ENCODE measurements at regions not wholly inside any gene's neighbourhood (a gene's known extent, or its start where the extent isn't known, plus 50 kb on each side); places are given as distances from the start of the nearest gene placed in this dataset.
"Not testable (repeated sequence)": the region's sequence is repeated elsewhere in the genome, so short reads cannot be mapped to it uniquely, and the experiment has no call there.

GRCh38 chrX:83749736-83750135, 111.2 kb upstream of the CYLC1 start:
- H3K27ac ChIP-seq (ENCODE audit: low read length); in situ Hi-C loops (cut with HindIII; ENCODE audit: low pct_unique_long_range_greater_than_20kb, low sequenced_read_pairs); H3K36me3 ChIP-seq (ENCODE audit: control insufficient read depth, insufficient read depth, low read length); ATAC-seq; BruUV-seq (replicated peaks); DNase-seq (ENCODE audit: low read depth, low spot score); H3K27me3 ChIP-seq (ENCODE audit: control insufficient read depth, insufficient read depth, low read length); H3K4me1 ChIP-seq (ENCODE audit: control insufficient read depth, insufficient read depth, low read length); POLR2A ChIA-PET; H3K9me3 ChIP-seq (ENCODE audit: control insufficient read depth, insufficient read depth, low read depth, low read length); intact Hi-C loops (cut with micrococcal nuclease; ENCODE audit: unreplicated experiment); CTCF ChIA-PET; H3K4me3 ChIP-seq (ENCODE audit: low read depth in 2 of 2, low read length in 2 of 2): not testable (repeated sequence)

GRCh38 chrX:83750451-83750850, 110.5 kb upstream of the CYLC1 start:
- H3K4me3 ChIP-seq (ENCODE audit: low read depth in 2 of 2, low read length in 2 of 2); H3K27ac ChIP-seq (ENCODE audit: low read length); CTCF ChIA-PET; DNase-seq (ENCODE audit: low read depth, low spot score); POLR2A ChIA-PET; in situ Hi-C loops (cut with HindIII; ENCODE audit: low pct_unique_long_range_greater_than_20kb, low sequenced_read_pairs); H3K9me3 ChIP-seq (ENCODE audit: control insufficient read depth, insufficient read depth, low read depth, low read length); BruUV-seq (replicated peaks); H3K4me1 ChIP-seq (ENCODE audit: control insufficient read depth, insufficient read depth, low read length); H3K27me3 ChIP-seq (ENCODE audit: control insufficient read depth, insufficient read depth, low read length); ATAC-seq; H3K36me3 ChIP-seq (ENCODE audit: control insufficient read depth, insufficient read depth, low read length); intact Hi-C loops (cut with micrococcal nuclease; ENCODE audit: unreplicated experiment): not testable (repeated sequence)

GRCh38 chrX:83759872-83760271, 101.1 kb upstream of the CYLC1 start:
- intact Hi-C loops (cut with micrococcal nuclease; ENCODE audit: unreplicated experiment) (loop anchor here (5.0 kb wide), 1 partner anchor 293 kb away; no protein-coding TSS in a partner anchor), in situ Hi-C loops (cut with HindIII; ENCODE audit: low pct_unique_long_range_greater_than_20kb, low sequenced_read_pairs) (no loop called here)
- BruUV-seq (replicated peaks): no TSS peak
- Histone ChIP-seq H3K27me3 (ENCODE audit: control insufficient read depth, insufficient read depth, low read length) (no peaks in the 10 kb centered on the region), H3K27ac (ENCODE audit: low read length) (no peak overlapping the region), H3K9me3 (ENCODE audit: control insufficient read depth, insufficient read depth, low read depth, low read length) (no peaks in the 10 kb centered on the region), H3K36me3 (ENCODE audit: control insufficient read depth, insufficient read depth, low read length) (no peaks in the 10 kb centered on the region), H3K4me3 (ENCODE audit: low read depth in 2 of 2, low read length in 2 of 2) (no peak overlapping the region), H3K4me1 (ENCODE audit: control insufficient read depth, insufficient read depth, low read length) (no peaks in the 10 kb centered on the region)
- DNase-seq (ENCODE audit: low read depth, low spot score): no peak
- POLR2A ChIA-PET: no interaction called here
- ATAC-seq: no peak
- no peak for TF ChIP-seq POLR2AphosphoS5 (IDR thresholded peaks at IDR 0.05; ENCODE audit: low read depth, low read length)
- peak; percentile 57; the same call in 1 of the 2 replicates for TF ChIP-seq CTCF (IDR thresholded peaks at IDR 0.05)
- CTCF ChIA-PET: interaction anchor here (0.6 kb wide), 1 partner anchor 156 kb away, joined by 3 read pairs; no protein-coding TSS in a partner anchor

- no peaks in the 10 kb centered on the region for H3K9me3 ChIP-seq (ENCODE audit: control insufficient read depth, insufficient read depth, low read depth, low read length)
- H3K4me1 ChIP-seq (ENCODE audit: control insufficient read depth, insufficient read depth, low read length): no peaks in the 10 kb centered on the region
- intact Hi-C loops (cut with micrococcal nuclease; ENCODE audit: unreplicated experiment): no loop called here
- no peaks in the 10 kb centered on the region for H3K36me3 ChIP-seq (ENCODE audit: control insufficient read depth, insufficient read depth, low read length)
- in situ Hi-C loops (cut with HindIII; ENCODE audit: low pct_unique_long_range_greater_than_20kb, low sequenced_read_pairs): no loop called here
- ChIA-PET POLR2A (no interaction called here), CTCF (no interaction called here)
- H3K27me3 ChIP-seq (ENCODE audit: control insufficient read depth, insufficient read depth, low read length): no peaks in the 10 kb centered on the region
- DNase-seq (ENCODE audit: low read depth, low spot score) (no peak), ATAC-seq (no peak)
- H3K27ac ChIP-seq (ENCODE audit: low read length): no peak overlapping the region
- no TSS peak for BruUV-seq (replicated peaks)
- no peak overlapping the region for H3K4me3 ChIP-seq (ENCODE audit: low read depth in 2 of 2, low read length in 2 of 2)
- TF ChIP-seq TCF7L2 (IDR thresholded peaks at IDR 0.05; ENCODE audit: low read depth, low read length) (no peak), REST (IDR thresholded peaks at IDR 0.05; ENCODE audit: insufficient read depth in 1 of 2, low read depth in 2 of 2, low read length in 1 of 2) (no peak), SIN3A (IDR thresholded peaks at IDR 0.05; ENCODE audit: borderline replicate concordance, insufficient read depth, low read depth, low read length) (no peak), CTCF (IDR thresholded peaks at IDR 0.05) (no peak; the same call in 1 of the 2 replicates), POLR2AphosphoS5 (IDR thresholded peaks at IDR 0.05; ENCODE audit: low read depth, low read length) (no peak)
These were observed 89.3 kb upstream of the CYLC1 start for GRCh38 chrX:83771664-83772063.
